ENCODE measurements at regions not wholly inside any gene's neighbourhood (a gene's known extent, or its start where the extent isn't known, plus 50 kb on each side); places are given as distances from the start of the nearest gene placed in this dataset.

DNA sequence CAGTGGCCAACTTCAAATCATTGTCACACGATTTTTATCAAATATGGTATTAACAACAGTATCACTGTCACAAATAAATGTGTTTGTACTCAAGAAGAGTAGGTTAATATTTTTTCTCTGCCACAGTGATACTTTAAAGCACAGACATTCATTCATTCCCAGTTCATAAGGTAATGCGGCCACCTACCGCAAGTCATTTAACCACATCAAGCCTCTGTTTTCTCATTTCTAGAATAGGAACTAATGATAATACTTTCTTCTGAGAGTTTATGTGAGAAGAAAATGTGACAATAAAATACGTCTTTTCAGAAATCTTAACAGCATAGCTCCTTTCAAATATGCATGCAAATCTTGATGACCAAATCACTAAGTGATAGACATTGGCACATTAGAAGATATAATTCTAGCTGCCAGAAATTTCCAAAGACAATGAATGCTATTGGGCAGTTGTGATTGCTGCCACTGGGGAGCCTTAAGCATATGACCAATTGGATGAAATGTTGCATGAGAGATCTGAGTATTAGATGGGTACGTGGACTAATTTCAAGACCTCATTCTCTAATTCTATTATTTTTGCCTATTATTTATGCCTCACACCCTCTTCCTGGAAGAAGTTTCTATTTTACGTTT lies 430.9 kb downstream of the PID1 start:
- TF ChIP-seq, protein P1, sequence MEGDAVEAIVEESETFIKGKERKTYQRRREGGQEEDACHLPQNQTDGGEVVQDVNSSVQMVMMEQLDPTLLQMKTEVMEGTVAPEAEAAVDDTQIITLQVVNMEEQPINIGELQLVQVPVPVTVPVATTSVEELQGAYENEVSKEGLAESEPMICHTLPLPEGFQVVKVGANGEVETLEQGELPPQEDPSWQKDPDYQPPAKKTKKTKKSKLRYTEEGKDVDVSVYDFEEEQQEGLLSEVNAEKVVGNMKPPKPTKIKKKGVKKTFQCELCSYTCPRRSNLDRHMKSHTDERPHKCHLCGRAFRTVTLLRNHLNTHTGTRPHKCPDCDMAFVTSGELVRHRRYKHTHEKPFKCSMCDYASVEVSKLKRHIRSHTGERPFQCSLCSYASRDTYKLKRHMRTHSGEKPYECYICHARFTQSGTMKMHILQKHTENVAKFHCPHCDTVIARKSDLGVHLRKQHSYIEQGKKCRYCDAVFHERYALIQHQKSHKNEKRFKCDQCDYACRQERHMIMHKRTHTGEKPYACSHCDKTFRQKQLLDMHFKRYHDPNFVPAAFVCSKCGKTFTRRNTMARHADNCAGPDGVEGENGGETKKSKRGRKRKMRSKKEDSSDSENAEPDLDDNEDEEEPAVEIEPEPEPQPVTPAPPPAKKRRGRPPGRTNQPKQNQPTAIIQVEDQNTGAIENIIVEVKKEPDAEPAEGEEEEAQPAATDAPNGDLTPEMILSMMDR (IDR thresholded peaks at IDR 0.05): no peak
- H3K27ac Mint-ChIP-seq (ENCODE audit: unreplicated experiment): no peak overlapping the region
- H3K9me3 Mint-ChIP-seq (ENCODE audit: low read depth): no peaks in the 10 kb centered on the region
- no peak overlapping the region for H3K4me3 Mint-ChIP-seq (ENCODE audit: unreplicated experiment)
- no peak for DNase-seq (ENCODE audit: low spot score)
- H3K4me1 Mint-ChIP-seq (ENCODE audit: low read depth): no peaks in the 10 kb centered on the region
- H3K36me3 Mint-ChIP-seq (ENCODE audit: low read depth): no peaks in the 10 kb centered on the region
- peaks cover 2% of the 10 kb centered on the region for H3K27me3 Mint-ChIP-seq (ENCODE audit: low read depth)

DNA sequence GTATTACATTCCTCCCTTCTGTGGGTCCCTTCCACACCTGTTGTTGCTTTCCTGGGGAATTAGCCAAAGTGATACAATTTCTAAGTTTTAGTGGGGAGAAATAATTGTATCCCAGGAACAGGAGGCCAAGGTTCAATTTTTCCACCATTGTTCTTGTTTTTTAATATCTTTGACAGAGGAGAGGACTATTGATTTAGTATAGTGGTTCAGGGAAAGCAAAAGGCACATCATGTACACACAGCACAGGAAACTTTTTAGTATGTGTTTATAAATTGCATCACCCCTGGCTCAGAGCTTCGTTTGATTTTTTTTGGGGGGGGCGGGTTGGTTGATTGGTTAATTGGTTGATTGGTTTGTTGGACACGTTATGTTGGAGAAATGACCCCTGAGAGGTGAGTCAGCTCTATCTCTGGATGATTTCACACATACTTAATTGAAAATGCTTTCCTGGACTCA lies 431.6 kb downstream of the PID1 start:
- no peak for DNase-seq (ENCODE audit: low spot score)
- Mint-ChIP-seq H3K9me3 (ENCODE audit: low read depth) (no peaks in the 10 kb centered on the region), H3K27me3 (ENCODE audit: low read depth) (peaks cover 5% of the 10 kb centered on the region), H3K4me1 (ENCODE audit: low read depth) (no peaks in the 10 kb centered on the region), H3K4me3 (ENCODE audit: unreplicated experiment) (no peak overlapping the region), H3K36me3 (ENCODE audit: low read depth) (no peaks in the 10 kb centered on the region), H3K27ac (ENCODE audit: unreplicated experiment) (no peak overlapping the region)
- TF ChIP-seq, protein P1 (IDR thresholded peaks at IDR 0.05): no peak

DNA sequence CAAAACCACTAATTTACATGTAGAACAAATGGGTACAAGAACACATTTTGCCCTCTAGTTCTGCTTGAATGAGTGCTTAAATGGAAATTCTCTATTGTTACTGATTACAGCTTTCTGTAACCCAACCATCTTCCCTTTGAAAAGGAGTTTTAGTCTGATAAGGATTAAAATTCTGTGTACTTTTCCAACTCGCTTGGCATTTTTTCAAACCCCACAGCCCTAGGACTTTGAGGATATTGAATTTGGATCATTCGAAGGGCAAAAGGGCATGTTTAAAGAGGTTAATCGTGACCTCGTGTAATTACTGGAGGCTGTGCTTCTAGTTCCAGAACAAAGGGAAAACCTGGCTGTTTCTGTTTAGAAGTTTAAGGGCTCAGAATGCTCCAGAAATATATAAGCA lies 432.3 kb downstream of the PID1 start:
- TF ChIP-seq, protein P1 (IDR thresholded peaks at IDR 0.05): no peak
- H3K9me3 Mint-ChIP-seq (ENCODE audit: low read depth): no peaks in the 10 kb centered on the region
- H3K4me3 Mint-ChIP-seq (ENCODE audit: unreplicated experiment): no peak overlapping the region
- H3K27me3 Mint-ChIP-seq (ENCODE audit: low read depth): peaks cover 5% of the 10 kb centered on the region
- no peak overlapping the region for H3K27ac Mint-ChIP-seq (ENCODE audit: unreplicated experiment)
- no peaks in the 10 kb centered on the region for H3K4me1 Mint-ChIP-seq (ENCODE audit: low read depth)
- DNase-seq (ENCODE audit: low spot score): no peak
- no peaks in the 10 kb centered on the region for H3K36me3 Mint-ChIP-seq (ENCODE audit: low read depth)

DNA sequence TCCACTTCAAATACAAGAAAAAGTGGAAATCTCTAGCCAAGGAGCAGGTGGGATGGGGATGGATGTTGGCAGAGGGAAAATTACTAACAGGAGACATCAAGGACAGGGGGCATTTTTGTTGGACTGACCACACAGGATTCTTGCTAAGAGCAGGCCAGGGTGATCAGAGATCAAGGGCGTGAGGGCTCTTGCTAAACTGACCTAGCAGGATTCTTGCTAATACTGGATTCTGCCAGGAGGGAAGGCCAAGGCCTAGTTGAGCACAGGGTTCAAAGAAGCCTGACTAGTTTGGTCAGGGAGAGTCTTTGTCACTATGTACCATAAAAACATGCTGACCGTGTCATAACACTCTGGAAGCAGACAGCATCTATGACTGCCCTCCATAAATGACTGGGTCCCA lies 442.7 kb downstream of the PID1 start:
- Mint-ChIP-seq H3K36me3 (ENCODE audit: low read depth) (no peaks in the 10 kb centered on the region), H3K27ac (ENCODE audit: unreplicated experiment) (no peak overlapping the region), H3K27me3 (ENCODE audit: low read depth) (no peaks in the 10 kb centered on the region), H3K4me1 (ENCODE audit: low read depth) (no peaks in the 10 kb centered on the region), H3K4me3 (ENCODE audit: unreplicated experiment) (no peak overlapping the region), H3K9me3 (ENCODE audit: low read depth) (peaks cover 3% of the 10 kb centered on the region)
- DNase-seq (ENCODE audit: low spot score): no peak
- TF ChIP-seq, protein P1 (IDR thresholded peaks at IDR 0.05): no peak

DNA sequence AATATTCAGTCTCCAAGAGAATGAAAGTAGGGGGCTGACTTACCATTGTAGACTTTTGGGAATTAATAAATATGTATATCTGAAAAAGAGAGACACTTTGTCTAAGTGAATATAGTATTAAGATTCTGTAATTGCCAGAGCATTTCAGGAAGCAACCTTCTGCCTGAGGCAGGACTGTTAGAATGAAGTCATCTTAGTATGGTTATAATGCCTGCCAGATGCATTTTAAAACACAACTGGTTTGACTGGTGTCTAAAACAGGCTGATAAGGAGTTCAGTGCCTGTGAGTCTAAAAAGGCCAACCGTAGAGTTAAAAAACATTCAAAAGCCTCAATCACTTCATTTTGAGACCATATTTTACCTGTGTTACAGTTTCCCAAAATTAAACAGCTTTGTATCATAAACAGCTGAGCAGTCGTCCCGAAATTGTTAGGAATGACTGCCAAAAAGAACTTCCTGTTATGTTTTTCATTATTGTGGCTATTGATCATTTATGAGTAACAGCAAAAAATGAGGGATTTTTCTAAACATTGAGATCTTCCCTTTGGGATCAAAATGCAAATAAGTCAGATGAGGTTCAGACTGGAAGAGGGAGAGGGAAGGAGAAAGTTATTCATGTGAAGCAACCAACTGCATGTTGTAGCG lies 443.9 kb downstream of the PID1 start:
- Mint-ChIP-seq H3K27me3 (ENCODE audit: low read depth) (no peaks in the 10 kb centered on the region), H3K4me3 (ENCODE audit: unreplicated experiment) (no peak overlapping the region), H3K36me3 (ENCODE audit: low read depth) (no peaks in the 10 kb centered on the region), H3K9me3 (ENCODE audit: low read depth) (peaks cover 5% of the 10 kb centered on the region), H3K27ac (ENCODE audit: unreplicated experiment) (no peak overlapping the region), H3K4me1 (ENCODE audit: low read depth) (no peaks in the 10 kb centered on the region)
- TF ChIP-seq, protein P1 (IDR thresholded peaks at IDR 0.05): no peak
- DNase-seq (ENCODE audit: low spot score): no peak
